ENCODE measurements at regions not wholly inside any gene's neighbourhood (a gene's known extent, or its start where the extent isn't known, plus 50 kb on each side); places are given as distances from the start of the nearest gene placed in this dataset.

DNA sequence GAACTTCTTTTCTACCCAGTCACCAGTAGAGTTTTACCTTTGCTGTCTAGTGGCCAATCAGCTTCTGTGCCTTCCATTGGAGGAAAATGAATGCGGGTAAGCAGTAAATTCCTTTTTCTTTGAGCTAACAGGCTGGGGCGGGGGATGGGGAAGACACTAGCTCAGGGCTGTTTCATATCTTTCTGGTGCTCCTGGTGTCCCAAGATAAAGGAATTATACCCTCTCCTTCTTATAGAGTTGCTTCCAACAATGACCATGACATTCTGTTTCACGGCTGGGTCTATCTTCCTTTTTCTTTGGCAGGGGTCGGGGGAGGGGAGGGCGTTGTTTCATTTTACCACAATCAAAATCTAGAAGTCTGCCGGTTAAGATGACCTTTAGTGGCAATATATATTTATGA, 51.2 kb upstream of the RPS23 start:
- no peaks in the 10 kb centered on the region for H3K4me1 ChIP-seq (ENCODE audit: low read length)
- H4K20me1 ChIP-seq (ENCODE audit: insufficient read depth, low read length): no peaks in the 10 kb centered on the region
- no peak overlapping the region for H3K4me2 ChIP-seq (ENCODE audit: low read depth, low read length)
- H3K9me3 ChIP-seq (replicated peaks; ENCODE audit: insufficient read depth, low read length): no peaks in the 10 kb centered on the region
- no peak overlapping the region for H2AFZ ChIP-seq (ENCODE audit: low read length)
- no peak for TF ChIP-seq EZH2phosphoT487 (IDR thresholded peaks at IDR 0.05; ENCODE audit: low read length)
- TF ChIP-seq EZH2 (optimal IDR thresholded peaks at IDR 0.05; ENCODE audit: low read depth, low read length): no peak
- TF ChIP-seq, protein P1, sequence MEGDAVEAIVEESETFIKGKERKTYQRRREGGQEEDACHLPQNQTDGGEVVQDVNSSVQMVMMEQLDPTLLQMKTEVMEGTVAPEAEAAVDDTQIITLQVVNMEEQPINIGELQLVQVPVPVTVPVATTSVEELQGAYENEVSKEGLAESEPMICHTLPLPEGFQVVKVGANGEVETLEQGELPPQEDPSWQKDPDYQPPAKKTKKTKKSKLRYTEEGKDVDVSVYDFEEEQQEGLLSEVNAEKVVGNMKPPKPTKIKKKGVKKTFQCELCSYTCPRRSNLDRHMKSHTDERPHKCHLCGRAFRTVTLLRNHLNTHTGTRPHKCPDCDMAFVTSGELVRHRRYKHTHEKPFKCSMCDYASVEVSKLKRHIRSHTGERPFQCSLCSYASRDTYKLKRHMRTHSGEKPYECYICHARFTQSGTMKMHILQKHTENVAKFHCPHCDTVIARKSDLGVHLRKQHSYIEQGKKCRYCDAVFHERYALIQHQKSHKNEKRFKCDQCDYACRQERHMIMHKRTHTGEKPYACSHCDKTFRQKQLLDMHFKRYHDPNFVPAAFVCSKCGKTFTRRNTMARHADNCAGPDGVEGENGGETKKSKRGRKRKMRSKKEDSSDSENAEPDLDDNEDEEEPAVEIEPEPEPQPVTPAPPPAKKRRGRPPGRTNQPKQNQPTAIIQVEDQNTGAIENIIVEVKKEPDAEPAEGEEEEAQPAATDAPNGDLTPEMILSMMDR (IDR thresholded peaks at IDR 0.05; ENCODE audit: low read length): no peak
- H3K9me2 ChIP-seq (replicated peaks; ENCODE audit: insufficient read depth, low read length): no peaks in the 10 kb centered on the region
- no peak overlapping the region for H3K27ac ChIP-seq (ENCODE audit: low read length)
- H3K27me3 ChIP-seq (replicated peaks; ENCODE audit: insufficient read depth, low read length): no peaks in the 10 kb centered on the region
- no peaks in the 10 kb centered on the region for H3K79me2 ChIP-seq (ENCODE audit: low read length)
- no peaks in the 10 kb centered on the region for H3K36me3 ChIP-seq (replicated peaks; ENCODE audit: insufficient read depth, low read length)
- H3K4me3 ChIP-seq (ENCODE audit: low read length): no peak overlapping the region
- H3K9ac ChIP-seq (ENCODE audit: low read length): no peak overlapping the region
- no peak for DNase-seq
- H3F3A ChIP-seq (ENCODE audit: insufficient read depth, low read length): no peaks in the 10 kb centered on the region

Measured in MM.1S (cell line).